ENCODE measurements at regions not wholly inside any gene's neighbourhood (a gene's known extent, or its start where the extent isn't known, plus 50 kb on each side); places are given as distances from the start of the nearest gene placed in this dataset.

DNA sequence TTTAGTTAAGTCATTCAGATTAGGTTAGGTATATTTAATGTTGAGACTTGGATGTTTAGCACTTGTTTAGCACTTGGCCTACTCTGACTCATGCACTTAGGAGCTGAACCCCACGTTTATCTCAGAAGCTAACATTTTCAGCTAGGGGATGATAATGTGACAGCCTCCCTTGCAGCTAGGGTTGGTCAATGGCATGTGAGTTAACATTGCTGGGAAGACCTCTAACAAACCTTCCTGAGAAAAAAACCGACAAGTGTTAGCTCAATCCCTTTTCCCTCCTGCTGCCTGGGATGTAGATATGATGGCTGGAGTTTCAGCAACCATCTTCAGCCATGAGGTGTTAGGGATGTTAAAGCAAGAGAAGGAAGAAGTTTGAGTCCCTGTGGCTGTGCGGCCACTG, 185.0 kb upstream of the FOXF1 start:
- DNase-seq: no peak

- DNase-seq: no peak
Measured at GRCh38 chr16:86325895-86326294, 184.4 kb upstream of the FOXF1 start.

GRCh38 chr16:86327321-86327720, 183.0 kb upstream of the FOXF1 start:
- no peak for DNase-seq

DNA sequence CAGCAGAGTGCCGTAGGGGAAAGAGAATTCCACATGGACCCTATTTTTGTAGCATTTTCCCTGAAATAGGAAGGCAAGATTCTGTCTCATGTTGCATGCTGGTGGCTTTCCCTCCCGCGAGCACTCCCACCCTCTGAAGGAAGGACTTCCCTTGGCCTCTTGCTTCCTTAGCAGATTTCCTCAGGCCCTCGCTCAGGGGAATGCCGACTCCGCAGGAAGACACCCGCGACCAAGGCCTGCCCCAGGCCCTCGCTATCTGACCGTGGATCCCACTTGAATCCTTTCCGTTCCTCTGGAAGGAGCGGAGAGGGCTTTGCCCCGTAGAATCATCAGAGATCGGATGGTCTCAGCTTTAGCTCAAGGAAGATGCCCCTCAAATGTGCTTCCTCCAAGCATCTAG, 179.4 kb upstream of the FOXF1 start:
- DNase-seq: no peak

DNA sequence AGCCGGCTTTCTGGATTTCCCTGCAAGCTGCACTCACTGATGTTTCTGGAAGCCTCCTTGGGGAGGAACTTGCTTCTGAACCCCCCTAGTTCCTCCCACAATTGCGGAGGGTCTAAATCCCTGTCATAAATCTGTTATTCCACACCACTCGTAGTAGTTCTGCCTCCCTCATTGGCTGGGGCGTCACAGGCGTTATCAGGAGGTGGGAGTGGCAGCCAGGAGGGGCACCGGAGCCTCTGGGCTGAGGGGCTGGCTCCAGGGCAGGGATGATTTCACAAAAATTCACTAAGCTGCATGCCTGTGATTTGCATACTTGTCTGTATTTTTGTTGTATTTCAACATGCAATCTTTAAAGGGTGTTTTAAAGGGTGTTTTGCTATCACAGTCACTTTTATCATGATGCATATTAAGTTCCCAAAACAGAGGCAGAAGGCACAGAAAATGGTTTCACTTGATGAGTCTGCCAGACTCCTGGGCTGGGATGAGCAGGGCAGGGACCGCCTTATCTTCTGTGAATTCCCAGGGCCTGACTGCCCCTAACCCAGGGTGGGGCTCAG, 176.2 kb upstream of the FOXF1 start:
- no peak for DNase-seq

GRCh38 chr16:86335266-86336172, 174.8 kb upstream of the FOXF1 start:
- no peak for DNase-seq

- no peak for DNase-seq
Measured at GRCh38 chr16:86337138-86337537, 173.2 kb upstream of the FOXF1 start.

DNA sequence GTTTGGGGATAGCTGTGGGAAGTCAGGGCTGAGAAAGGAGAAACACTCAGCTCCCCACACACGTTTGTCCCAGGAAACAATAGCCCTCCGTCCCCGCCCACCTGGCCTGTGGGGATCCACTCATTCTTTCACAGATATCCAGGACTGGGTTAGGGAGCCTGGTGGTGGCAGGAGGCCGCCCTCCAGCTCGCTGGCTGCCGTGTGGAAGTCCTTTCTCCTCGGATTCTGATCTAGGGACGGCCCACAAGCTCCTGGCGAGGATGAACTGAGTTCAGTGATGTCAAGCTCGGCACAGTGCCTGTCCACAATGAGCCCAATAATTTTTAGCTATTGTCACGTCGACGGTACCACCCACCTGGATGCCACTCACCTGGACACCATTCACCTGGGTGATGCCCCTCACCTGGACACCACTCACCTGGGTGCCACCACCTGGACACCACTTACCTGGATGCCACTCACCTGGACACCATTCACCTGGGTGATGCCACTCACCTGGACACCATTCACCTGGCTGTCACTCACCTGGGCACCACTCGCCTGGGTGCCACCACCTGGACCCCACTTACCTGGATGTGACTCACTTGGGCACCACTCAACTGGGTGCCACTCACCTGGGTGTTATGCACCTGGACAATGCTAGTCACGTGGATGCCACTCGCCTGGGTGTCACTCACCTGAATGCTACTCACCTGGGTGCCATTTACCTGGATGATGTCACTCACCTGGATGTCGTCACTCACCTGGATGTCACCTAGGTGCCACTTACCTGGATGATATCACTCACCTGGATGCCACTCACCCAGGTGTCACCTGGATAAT, 172.5 kb upstream of the FOXF1 start:
- DNase-seq: no peak

DNA sequence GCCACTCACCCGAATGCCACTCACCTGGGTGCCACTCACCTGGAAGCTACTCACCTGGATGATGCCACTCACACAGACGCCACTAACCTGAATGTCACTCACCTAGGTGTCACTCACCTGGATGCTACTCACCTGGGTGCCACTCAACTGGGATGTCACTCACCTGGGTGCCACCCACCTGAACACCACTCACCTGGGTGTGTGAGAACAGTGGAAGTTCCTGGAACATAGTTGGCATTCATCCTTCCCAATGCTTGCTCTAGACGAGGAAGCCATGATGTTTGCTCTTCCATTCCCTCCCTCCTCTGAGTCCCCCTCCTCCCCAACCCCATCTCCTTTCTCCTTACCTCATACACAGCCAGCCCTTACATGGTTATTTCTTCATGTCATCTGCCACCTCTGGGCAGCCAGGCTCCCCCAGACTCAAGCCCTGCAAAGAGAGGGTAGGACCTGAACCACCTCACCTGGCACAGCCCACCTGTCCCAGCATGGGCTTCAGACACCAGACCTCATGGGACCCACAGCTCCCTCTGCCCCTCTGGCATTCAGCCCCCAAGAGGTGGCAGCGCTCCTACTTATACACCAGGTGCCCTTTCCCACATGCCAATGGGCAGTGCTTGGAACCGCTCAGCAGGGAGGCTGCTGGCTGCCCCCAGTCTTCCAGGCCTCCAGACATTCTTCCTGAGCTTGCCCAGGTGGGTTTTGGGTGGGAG, 171.8 kb upstream of the FOXF1 start:
- DNase-seq: no peak

DNA sequence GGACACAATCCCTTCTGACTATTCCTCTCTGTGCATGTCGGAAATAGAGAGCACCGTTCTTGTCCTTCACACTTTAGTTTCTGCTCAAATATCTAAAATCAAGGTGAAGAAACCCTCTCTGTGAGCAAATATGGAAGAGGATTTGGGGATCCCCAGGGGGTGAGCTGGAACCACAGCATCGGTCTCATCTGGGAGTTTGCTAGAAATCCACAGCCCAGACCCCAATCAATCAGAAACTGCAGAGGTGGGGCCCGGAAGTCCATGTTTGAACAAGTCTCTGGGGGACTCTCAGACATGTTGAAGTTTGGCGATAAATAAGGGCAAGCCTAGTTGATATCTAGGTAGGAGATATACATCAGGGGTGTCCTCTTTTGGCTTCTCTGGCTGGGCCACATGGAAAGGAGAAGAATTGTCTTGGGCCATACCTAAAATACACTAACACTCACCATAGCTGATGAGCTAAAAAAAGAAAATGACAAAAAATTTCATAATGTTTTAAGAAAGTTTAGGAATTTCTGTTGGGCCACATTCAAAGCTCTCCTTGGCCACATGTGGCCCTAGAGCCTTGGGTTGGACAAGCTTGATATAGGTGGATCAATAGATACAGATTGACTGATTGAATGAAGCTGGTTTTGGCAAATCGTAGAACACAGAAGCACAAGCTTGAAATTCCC, 168.0 kb upstream of the FOXF1 start:
- DNase-seq: no peak

DNA sequence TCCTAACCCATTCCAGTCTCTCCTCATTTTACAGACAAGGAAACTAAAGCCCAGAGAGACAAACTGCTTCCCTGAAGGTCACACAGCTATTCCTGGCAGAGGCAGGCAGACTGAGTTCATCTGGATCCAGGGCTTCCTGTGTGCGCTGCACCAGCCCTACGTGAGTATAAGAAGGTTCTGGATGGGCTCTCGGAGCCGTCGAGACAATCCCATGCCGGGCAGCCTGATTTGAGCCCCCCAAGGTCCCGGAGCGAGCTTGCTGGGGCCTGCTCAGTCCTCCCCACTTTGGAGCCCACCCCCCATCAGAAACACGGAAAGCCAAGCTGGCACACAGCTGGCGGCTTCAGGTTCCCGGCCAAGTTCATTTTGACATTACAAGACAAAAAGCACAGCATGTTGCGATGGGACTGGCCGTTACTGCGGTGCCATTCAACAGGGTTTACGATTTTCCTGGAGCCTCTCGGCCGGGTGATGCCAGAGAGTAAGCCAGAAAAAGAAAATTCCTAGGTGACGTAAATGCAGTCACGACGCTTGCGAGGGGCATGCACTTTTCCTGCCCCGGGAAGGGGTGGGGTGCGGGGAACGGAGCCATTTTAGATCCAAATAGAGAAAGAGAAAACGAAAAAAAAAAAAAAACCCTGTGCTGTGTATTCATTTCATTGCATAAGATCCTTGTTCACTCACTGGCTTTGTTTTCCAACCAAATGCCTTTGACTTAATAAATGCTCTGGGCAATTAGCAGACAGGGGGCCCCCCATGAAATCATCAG, 167.1 kb upstream of the FOXF1 start:
- DNase-seq: no peak

DNA sequence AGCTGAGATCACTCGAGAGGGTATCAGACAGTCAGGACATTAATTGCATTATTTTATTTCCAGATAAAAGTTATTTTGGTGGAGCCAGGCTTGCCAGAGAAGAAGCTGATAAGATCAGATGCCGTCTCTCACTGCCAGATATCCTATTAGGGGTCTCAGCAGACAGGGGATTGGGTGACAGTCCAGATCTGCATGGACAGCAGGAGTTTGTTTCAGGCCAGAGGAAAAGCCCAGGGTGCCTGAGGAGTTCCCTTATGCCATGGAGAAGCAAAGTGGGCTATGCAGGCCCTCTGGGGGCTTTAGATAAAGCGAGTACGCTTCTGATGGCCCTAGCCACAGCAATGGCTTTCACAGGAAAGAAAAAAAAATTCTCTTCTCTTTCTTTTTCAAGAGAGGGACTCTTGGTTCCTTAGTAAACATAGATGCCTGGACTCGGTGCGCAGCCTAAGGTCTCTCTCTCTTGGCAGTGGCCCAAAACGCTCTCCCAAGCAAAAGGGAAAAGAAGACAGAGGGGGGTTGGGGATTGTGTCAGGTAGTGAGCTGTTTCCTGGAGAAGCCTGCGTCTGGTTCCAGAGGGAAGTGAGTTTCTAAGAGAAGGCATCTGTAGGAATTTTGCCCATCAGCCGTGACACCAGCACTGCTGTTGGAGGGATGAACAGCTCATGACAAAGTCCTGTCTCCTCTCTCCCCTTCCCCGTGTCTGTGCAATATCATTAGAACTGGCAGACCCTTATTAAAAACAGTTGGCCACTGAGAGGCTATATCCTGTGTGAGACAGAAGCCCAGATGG, 166.3 kb upstream of the FOXF1 start:
- no peak for DNase-seq

GRCh38 chr16:86344586-86344871, 165.8 kb upstream of the FOXF1 start:
- no peak for DNase-seq

- DNase-seq: no peak
Measured at GRCh38 chr16:86344881-86345280, 165.4 kb upstream of the FOXF1 start.

DNA sequence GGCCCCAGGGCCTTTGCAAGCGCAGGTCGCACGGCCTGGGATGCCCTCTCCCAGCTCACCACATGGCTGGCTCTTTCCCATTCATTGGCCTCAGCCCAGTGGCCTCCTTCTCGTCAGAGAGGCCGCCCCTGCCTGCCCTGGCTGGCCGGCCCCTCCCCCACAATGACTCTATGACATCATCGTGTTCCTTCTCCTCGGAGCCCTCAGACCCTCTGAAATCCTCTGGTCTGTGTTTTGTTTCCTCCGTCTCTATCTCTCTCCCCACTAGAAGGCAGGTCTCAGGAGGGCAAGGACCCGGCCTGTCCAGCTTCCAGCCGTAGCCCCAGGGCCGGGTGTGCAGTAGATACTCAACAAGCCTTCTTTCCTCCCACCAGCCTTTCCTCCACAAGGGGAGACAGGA, 164.8 kb upstream of the FOXF1 start:
- DNase-seq: no peak

DNA sequence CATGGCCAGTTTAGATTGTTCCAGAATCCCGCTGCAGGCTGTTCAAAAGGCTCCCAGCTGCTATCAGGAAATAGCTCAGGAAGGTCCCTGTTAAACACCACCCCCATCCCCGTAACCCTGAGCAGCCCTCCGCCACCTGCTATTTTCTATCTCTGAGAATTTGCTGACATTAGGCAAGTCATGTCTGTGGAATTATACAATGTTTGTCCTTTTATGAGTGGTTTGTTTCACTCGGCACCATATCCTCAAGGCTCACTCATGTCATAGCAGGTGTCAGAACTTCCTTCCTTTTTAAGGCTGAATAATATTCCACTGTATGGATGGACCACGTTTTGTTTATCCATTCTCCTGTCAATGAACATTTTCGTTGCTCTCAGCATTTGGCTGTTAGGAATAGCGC, 164.3 kb upstream of the FOXF1 start:
- DNase-seq: no peak

DNA sequence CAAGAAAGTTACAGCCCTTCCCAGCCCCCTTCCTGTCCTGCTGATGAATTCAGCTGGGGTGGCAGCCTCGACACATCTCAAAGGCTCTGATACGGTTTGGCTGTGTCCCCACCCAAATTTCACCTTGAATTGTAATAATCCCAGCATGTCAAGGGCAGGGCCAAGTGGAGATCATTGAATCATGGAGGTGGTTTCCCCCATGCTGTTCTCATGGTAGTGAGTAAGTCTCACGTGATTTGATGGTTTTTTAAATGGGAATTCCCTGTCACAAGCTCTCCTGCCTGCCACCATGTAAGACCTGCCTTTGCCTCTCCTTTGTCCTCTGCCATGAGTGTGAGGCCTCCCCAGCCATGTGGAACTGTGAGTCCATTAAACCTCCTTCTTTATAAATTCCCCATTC, 163.2 kb upstream of the FOXF1 start:
- no peak for DNase-seq

GRCh38 chr16:86347916-86348555, 162.3 kb upstream of the FOXF1 start:
- no peak for DNase-seq

- no peak for DNase-seq
Measured at GRCh38 chr16:86349338-86349900, 160.9 kb upstream of the FOXF1 start.

DNA sequence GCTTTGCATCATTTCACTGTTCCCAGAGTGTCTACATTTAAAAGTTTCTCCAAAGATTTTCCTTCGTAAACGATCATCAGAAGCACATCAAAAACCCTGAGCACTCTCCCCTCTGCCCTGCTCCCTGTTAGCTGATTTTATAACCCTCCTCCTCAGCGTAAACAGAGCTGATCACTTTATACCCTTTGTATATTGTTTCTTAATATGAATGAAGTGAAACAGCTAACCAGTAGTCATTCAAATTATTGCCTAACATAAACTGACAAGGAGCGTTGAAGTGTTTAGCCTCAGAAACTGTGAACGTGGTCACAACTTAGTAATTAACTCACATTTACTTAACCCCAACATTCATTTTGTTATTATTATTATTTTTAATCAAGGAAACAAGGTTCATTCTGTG, 160.0 kb upstream of the FOXF1 start:
- no peak for DNase-seq

All from occipital lobe (tissue), 1 donor.